Karpas-422 (cell line): ENCODE measurements at regions not wholly inside any gene's neighbourhood (a gene's known extent, or its start where the extent isn't known, plus 50 kb on each side); places are given as distances from the start of the nearest gene placed in this dataset.
A peak's percentile ranks its signal among the peaks of the same experiment; 100 is the strongest.

Source experiments
- DNase-seq: peaks from one replicate; pipeline ENCODE4 v3.0.0-alpha.2; 2015
- H2AFZ ChIP-seq: fragments of 200-600 bp; sonication (generic); 2 replicates; pipeline ENCODE4 v1.6.1; 2014; ENCODE audit warnings: antibody characterized with exemption, low read length, mixed read lengths
- H3K27ac ChIP-seq: fragments of 200-600 bp; sonication (generic); 2 replicates; pipeline ENCODE4 v1.5.1; 2014; ENCODE audit warnings: mild to moderate bottlenecking, low read length, moderate library complexity
- H3K27me3 ChIP-seq: fragments of 200-600 bp; sonication (generic); 2 replicates; pipeline ENCODE4 v1.6.1; 2014; ENCODE audit warnings: low read length, mixed read lengths
- H3K36me3 ChIP-seq: fragments of 200-600 bp; sonication (generic); 2 replicates; pipeline ENCODE4 v1.6.1; 2014; ENCODE audit warnings: low read length, mixed read lengths; ENCODE audit not compliant: insufficient read depth
- H3K4me1 ChIP-seq: fragments of 200-600 bp; sonication (generic); 2 replicates; pipeline ENCODE4 v1.6.1; 2014; ENCODE audit warnings: mild to moderate bottlenecking, low read length, mixed read lengths
- H3K4me2 ChIP-seq: fragments of 200-600 bp; sonication (generic); 2 replicates; pipeline ENCODE4 v1.6.1; 2014; ENCODE audit warnings: low read length, low read depth, mild to moderate bottlenecking; ENCODE audit not compliant: poor library complexity, severe bottlenecking
- H3K4me3 ChIP-seq: fragments of 200-600 bp; sonication (generic); 2 replicates; pipeline ENCODE4 v1.5.1; 2014; ENCODE audit warnings: mild to moderate bottlenecking, antibody characterized with exemption, low read length, mixed read lengths
- H3K79me2 ChIP-seq: fragments of 200-600 bp; sonication (generic); 2 replicates; pipeline ENCODE4 v1.6.1; 2014; ENCODE audit warnings: mild to moderate bottlenecking, low read length, mixed read lengths
- H3K9ac ChIP-seq: fragments of 200-600 bp; sonication (generic); 2 replicates; pipeline ENCODE4 v1.6.0; 2014; ENCODE audit warnings: low read length
- H3K9me2 ChIP-seq: fragments of 200-600 bp; sonication (generic), shearing (Covaris generic); replicated peaks from 2 replicates; pipeline ENCODE4 v1.6.0; 2014; ENCODE audit warnings: mild to moderate bottlenecking, low read length, moderate library complexity; ENCODE audit not compliant: insufficient read depth
- H3K9me3 ChIP-seq: fragments of 300-700, 200-600 bp; sonication (generic); 2 replicates; pipeline ENCODE4 v1.6.1; 2014; ENCODE audit warnings: low read length, mixed read lengths
- H4K20me1 ChIP-seq: fragments of 200-600 bp; sonication (generic); 2 replicates; pipeline ENCODE4 v1.6.1; 2014; ENCODE audit warnings: mild to moderate bottlenecking, antibody characterized with exemption, low read length, low read depth; ENCODE audit not compliant: insufficient read depth

DNA sequence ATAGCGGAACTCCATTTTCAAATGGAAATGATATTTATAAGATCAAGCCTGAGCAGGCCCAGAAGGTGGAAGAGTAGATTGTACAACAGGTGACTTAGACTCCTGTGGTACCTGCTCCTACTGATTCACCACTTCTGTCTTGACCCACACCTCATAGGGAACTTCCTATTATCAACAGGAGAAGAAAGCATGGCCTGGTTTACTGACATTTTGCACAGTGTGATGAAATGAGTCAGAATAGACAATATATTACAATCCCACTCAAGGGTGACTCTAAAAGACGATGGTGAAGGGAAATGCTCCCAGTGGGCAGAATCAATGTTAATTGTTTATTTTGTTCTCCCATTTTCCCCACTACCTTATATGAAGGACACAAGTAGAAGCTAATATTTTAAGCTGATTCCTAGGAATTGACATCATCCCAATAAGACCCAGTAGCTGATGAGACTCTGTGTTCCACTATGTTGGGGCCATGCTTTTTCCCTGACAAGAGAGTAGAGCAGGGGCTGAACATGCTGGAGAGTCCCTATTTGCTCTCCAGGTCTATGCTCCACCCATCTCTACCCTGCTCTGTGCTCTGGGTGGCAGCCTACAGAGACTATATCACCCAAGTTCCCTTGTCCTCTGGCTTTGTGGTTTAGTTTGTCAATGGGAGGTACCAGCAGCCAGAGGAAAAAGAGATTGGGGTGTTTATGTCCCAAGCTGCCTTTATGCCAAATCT lies 163.4 kb upstream of the FSTL4 start:
- H3K4me2 ChIP-seq: no peak overlapping the region
- no peaks in the 10 kb centered on the region for H3K27me3 ChIP-seq
- no peak for DNase-seq

DNA sequence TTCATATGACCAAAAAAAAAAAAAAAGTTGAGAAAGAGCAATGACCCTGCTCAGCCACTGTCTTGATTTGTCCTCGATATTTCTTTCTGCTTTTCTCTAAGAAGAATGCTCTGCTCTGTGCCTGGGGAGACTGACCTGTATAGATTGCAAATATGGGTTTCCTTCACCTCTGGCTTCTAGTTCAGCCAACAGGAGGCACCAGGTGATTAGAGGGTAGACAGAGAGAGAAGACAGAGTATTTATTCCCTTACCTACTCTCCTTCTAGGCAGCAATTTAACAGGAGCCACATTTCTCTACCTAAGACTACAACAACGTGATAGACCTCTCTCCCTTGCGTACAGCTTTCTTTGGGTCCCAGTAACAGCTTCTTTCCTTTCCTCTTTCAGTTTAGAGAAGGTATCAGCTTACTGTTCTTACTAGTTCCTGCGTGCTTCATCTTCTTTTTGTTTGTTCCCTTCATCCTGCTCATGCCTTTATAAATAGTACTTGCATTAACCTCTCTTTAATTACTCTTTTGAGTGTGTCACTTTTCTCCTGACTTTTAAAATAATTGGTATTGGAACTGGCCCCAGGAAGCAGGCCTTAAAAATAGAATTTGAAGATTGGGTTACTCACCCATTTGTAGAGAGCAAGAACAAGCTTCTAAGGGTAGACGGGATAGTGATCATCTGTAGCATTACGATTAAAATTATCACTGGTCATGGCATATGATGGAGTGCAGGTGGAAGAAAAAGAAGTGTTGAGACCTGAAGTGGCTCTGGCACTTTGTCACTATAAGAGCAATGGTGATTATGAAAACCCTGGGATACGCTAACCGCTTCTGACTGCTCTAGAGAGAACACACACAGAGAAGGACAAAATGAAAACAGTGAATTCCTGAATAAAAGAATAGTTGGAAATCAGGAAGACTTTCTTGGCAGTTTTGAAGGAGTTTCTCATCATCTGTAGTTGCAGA lies 161.2 kb upstream of the FSTL4 start:
- Histone ChIP-seq H3K4me2 (no peak overlapping the region), H3K9me2 (no peaks in the 10 kb centered on the region), H3K79me2 (no peaks in the 10 kb centered on the region), H3K4me3 (no peak overlapping the region), H3K9me3 (no peaks in the 10 kb centered on the region), H3K36me3 (no peaks in the 10 kb centered on the region), H3K27me3 (no peaks in the 10 kb centered on the region), H3K9ac (no peak overlapping the region), H3K4me1 (no peaks in the 10 kb centered on the region), H3K27ac (no peak overlapping the region), H4K20me1 (no peaks in the 10 kb centered on the region), H2AFZ (no peak overlapping the region)
- DNase-seq: peak; percentile 46

More for the DNA sequence above, 163.4 kb upstream of the FSTL4 start:
- Histone ChIP-seq H3K79me2 (no peaks in the 10 kb centered on the region), H3K9ac (no peak overlapping the region), H3K9me3 (no peaks in the 10 kb centered on the region), H2AFZ (no peak overlapping the region), H3K36me3 (no peaks in the 10 kb centered on the region), H3K4me1 (no peaks in the 10 kb centered on the region), H3K27ac (no peak overlapping the region), H3K4me3 (no peak overlapping the region), H4K20me1 (no peaks in the 10 kb centered on the region), H3K9me2 (no peaks in the 10 kb centered on the region)

DNA sequence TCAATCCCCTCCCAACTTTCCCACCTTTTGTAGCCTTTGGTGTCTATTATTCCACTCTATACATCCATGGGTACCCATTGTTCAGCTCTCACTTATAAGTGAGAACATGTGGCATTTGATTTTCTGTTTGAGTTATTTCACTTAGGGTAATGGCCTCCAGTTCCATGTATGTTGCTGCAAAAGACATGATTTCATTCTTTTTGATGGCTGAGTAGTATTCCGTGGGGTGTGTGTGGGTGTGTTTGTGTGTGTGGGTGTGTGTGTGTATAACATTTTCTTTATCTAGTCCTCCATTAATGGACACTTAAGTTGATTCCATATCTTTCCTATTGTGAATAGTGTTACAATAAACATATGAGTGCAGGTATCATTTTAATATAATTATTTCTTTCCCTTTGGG lies 157.5 kb upstream of the FSTL4 start:
- no peak for DNase-seq
- Histone ChIP-seq H3K9me3 (no peaks in the 10 kb centered on the region), H3K4me2 (no peak overlapping the region), H3K4me1 (no peaks in the 10 kb centered on the region), H3K27ac (no peak overlapping the region), H3K79me2 (no peaks in the 10 kb centered on the region), H3K9me2 (no peaks in the 10 kb centered on the region), H4K20me1 (no peaks in the 10 kb centered on the region), H3K9ac (no peak overlapping the region), H3K4me3 (no peak overlapping the region), H3K27me3 (no peaks in the 10 kb centered on the region), H2AFZ (no peak overlapping the region), H3K36me3 (no peaks in the 10 kb centered on the region)

DNA sequence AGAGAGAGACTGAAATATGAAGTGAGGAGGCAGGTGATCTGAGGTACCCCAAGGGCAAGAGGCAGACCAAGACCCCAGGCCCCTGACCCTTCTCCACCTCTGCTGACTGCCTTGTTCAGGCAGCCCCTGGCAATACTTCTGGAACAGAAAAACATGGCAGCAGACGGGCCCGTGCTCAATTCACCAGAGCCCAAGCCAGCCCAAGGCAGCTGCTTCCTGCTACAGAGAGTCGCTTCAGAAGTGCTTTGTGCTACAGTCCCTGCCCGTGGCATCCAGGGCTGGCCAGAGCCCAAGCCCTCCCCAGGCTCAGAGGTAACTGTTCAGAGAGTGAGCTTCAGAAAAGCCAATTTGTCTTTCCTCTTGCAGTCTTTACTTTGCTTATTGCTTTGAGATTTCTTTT lies 151.4 kb upstream of the FSTL4 start:
- H3K9me3 ChIP-seq: no peaks in the 10 kb centered on the region
- H3K9ac ChIP-seq: no peak overlapping the region
- H3K36me3 ChIP-seq: no peaks in the 10 kb centered on the region
- no peak overlapping the region for H2AFZ ChIP-seq
- DNase-seq: no peak
- no peaks in the 10 kb centered on the region for H3K4me1 ChIP-seq
- no peak overlapping the region for H3K27ac ChIP-seq
- no peak overlapping the region for H3K4me3 ChIP-seq
- no peaks in the 10 kb centered on the region for H4K20me1 ChIP-seq
- no peaks in the 10 kb centered on the region for H3K79me2 ChIP-seq
- H3K27me3 ChIP-seq: no peaks in the 10 kb centered on the region
- H3K4me2 ChIP-seq: no peak overlapping the region
- H3K9me2 ChIP-seq: no peaks in the 10 kb centered on the region

DNA sequence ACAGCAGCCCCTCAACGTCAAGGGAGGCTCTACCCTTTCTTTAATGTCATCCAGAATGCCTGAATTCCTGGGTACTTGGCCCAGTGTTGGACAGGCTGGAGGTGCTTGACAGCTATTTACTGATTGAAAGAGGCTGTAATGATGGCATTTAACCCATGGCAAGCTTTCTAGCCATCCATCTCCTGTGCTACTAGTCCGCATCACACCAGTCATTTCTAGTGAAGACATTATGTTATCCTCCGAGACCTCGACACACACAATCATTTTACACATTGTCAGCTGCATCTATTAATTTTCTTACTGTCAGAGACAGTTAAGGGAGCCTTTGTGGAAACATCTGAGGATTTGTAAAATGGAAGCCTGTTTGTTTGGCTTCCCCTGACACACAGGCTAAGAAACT lies 149.3 kb upstream of the FSTL4 start:
- H2AFZ ChIP-seq: no peak overlapping the region
- H3K27me3 ChIP-seq: no peaks in the 10 kb centered on the region; the same call in 1 of the 2 replicates
- no peak overlapping the region for H3K4me2 ChIP-seq
- no peaks in the 10 kb centered on the region for H3K9me2 ChIP-seq
- H3K9me3 ChIP-seq: no peaks in the 10 kb centered on the region
- H3K4me1 ChIP-seq: no peaks in the 10 kb centered on the region
- DNase-seq: no peak
- no peak overlapping the region for H3K9ac ChIP-seq
- no peak overlapping the region for H3K4me3 ChIP-seq
- no peaks in the 10 kb centered on the region for H3K79me2 ChIP-seq
- no peaks in the 10 kb centered on the region for H3K36me3 ChIP-seq
- no peak overlapping the region for H3K27ac ChIP-seq
- H4K20me1 ChIP-seq: no peaks in the 10 kb centered on the region

DNA sequence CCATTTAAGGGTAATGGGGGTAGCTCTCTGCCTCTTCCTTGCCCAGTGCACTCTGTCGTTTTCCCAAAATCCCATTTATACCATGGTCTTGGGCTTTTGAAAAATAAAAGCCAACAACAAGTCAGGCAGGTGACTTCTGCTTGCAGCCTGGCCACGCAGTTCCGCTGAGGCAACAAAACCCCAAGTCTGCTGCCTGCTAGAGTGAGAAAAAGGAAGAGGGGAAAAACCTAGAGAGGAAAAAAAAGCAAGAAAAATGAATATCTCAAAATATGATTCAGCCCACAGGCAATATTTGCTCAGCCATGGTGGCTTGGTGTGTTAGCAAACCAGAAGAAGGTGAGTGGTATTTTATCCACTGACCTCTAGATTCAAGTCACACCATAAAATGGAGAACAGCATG lies 148.2 kb upstream of the FSTL4 start:
- no peak for DNase-seq
- Histone ChIP-seq H3K4me2 (no peak overlapping the region), H3K27ac (no peak overlapping the region), H3K4me3 (no peak overlapping the region), H3K9me3 (no peaks in the 10 kb centered on the region), H3K36me3 (no peaks in the 10 kb centered on the region), H3K27me3 (no peaks in the 10 kb centered on the region; the same call in 1 of the 2 replicates), H4K20me1 (no peaks in the 10 kb centered on the region), H3K4me1 (no peaks in the 10 kb centered on the region), H2AFZ (no peak overlapping the region), H3K79me2 (no peaks in the 10 kb centered on the region), H3K9ac (no peak overlapping the region), H3K9me2 (no peaks in the 10 kb centered on the region)

DNA sequence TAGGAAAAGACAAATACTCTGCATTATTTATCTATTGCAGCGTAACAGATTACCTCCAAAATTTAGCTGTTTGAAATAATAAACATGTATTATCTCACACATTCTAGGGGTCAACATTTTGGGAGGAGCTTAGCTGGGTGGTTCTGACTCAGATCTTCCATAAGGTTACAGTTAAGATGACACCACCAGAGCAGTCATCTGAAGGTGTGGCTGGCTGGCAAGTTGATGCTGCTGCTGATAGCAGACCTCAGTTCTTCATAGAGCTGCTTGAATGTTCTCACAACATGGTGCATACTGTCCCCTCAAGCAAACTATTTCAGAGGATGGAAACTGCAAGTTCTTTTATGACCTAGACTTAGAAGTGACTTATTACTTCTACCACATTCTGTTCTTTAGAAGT lies 146.3 kb upstream of the FSTL4 start:
- DNase-seq: no peak
- Histone ChIP-seq H3K4me2 (no peak overlapping the region), H3K9me3 (no peaks in the 10 kb centered on the region), H3K36me3 (no peaks in the 10 kb centered on the region), H3K4me3 (no peak overlapping the region), H3K9me2 (no peaks in the 10 kb centered on the region), H3K27me3 (no peaks in the 10 kb centered on the region; the same call in 1 of the 2 replicates), H3K27ac (no peak overlapping the region), H3K9ac (no peak overlapping the region), H4K20me1 (no peaks in the 10 kb centered on the region), H3K4me1 (no peaks in the 10 kb centered on the region), H3K79me2 (no peaks in the 10 kb centered on the region), H2AFZ (no peak overlapping the region)

DNA sequence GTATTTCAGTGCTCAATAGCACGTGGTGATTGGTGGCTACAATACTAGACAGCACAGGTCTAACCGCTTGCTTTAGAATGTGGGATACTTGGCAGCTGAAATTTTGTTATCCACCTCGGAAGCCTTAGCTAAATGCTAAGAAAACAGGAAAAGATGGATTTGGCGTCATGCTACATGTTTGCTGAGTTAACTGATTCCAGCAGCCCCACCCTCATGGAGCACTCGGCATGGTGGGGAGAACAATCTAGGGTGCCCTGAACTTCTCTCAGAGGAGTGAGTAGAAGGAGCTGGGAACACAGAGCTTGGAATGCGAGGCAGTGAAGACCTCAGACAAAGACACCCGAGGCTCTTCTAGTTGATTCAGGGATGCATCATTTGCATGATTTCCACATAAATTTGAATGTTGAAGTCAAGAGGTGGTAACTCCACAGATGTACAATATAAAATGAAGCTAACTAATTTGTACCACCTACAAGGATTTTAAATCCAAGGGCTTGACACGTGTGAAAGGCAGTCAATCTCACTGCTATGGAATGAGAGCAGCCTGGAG lies 145.1 kb upstream of the FSTL4 start:
- no peak overlapping the region for H3K4me2 ChIP-seq
- H3K4me3 ChIP-seq: no peak overlapping the region
- no peaks in the 10 kb centered on the region for H3K4me1 ChIP-seq
- no peaks in the 10 kb centered on the region; the same call in 1 of the 2 replicates for H3K27me3 ChIP-seq
- H3K9me2 ChIP-seq: no peaks in the 10 kb centered on the region
- H3K9me3 ChIP-seq: no peaks in the 10 kb centered on the region
- no peaks in the 10 kb centered on the region for H3K79me2 ChIP-seq
- H4K20me1 ChIP-seq: no peaks in the 10 kb centered on the region
- no peak overlapping the region for H3K27ac ChIP-seq
- H3K9ac ChIP-seq: no peak overlapping the region
- no peaks in the 10 kb centered on the region for H3K36me3 ChIP-seq
- H2AFZ ChIP-seq: no peak overlapping the region
- DNase-seq: no peak
